Breast epithelium (tissue), 3 donors: ENCODE measurements at regions not wholly inside any gene's neighbourhood (a gene's known extent, or its start where the extent isn't known, plus 50 kb on each side); places are given as distances from the start of the nearest gene placed in this dataset.

Experiments
- CTCF ChIP-seq, 3 donors: fragments of 450-650 bp; IDR thresholded peaks; one replicate each; pipeline ENCODE4 v1.5.1; 2016 to 2017; ENCODE audit warnings: antibody characterized with exemption in 3 of 3, mild to moderate bottlenecking in 3 of 3, moderate library complexity in 3 of 3
- POLR2A ChIP-seq: fragments of 450-650 bp; IDR thresholded peaks from one replicate; pipeline ENCODE4 v1.6.1; 2016; ENCODE audit warnings: antibody characterized with exemption, mild to moderate bottlenecking, moderate library complexity
- POLR2AphosphoS5 ChIP-seq, 3 donors: sonication (generic); formaldehyde crosslinking; IDR thresholded peaks; one replicate each; pipeline ENCODE4 v1.6.1; 2017; ENCODE audit warnings: antibody characterized with exemption in 3 of 3

DNA sequence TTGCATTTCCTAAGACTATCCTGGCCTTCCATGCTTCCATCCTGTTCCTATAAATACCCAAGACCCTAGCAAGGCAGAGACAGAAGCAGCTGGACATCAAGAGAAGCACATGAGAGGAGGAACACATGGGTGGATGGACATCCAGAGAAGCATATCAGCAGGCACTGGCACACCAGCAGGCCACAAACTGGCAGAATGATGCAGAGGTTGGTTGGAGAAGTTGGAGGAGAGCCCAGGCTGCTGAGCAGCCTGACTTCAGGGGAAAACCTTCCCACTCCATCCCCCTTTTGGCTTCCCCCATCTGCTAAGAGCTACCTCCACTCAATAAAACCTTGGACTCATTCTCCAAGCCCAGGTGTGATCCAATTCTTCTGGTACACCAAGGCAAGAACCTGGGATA, 332.5 kb downstream of the FRK start:
- TF ChIP-seq CTCF (IDR thresholded peaks at IDR 0.05) (no peak), POLR2A (no peak), POLR2AphosphoS5 (IDR thresholded peaks at IDR 0.05) (no peak)
